Nephron (organoid): ENCODE measurements at regions not wholly inside any gene's neighbourhood (a gene's known extent, or its start where the extent isn't known, plus 50 kb on each side); places are given as distances from the start of the nearest gene placed in this dataset.
A peak's percentile ranks its signal among the peaks of the same experiment; 100 is the strongest.

Source experiments
- H3K27ac Mint-ChIP-seq, 3 experiments: 2 replicates each; pipeline ENCODE4 v1.8.0; 2020; ENCODE audit warnings: mixed read lengths in 3 of 3, mild to moderate bottlenecking in 2 of 3, moderate library complexity in 1 of 3
- H3K27me3 Mint-ChIP-seq: 2 replicates; pipeline ENCODE4 v1.8.0; 2021; ENCODE audit warnings: low read depth, mild to moderate bottlenecking, moderate library complexity, mixed read lengths
- H3K36me3 Mint-ChIP-seq: 2 replicates; pipeline ENCODE4 v1.8.0; 2020; ENCODE audit warnings: low read depth, mixed read lengths
- H3K4me1 Mint-ChIP-seq: 2 replicates; pipeline ENCODE4 v1.8.0; 2020; ENCODE audit warnings: mixed read lengths
- H3K4me3 Mint-ChIP-seq, 3 experiments: 2 replicates each; pipeline ENCODE4 v1.8.0; 2020; ENCODE audit warnings: mild to moderate bottlenecking in 3 of 3, mixed read lengths in 3 of 3, moderate library complexity in 2 of 3
- H3K9me3 Mint-ChIP-seq: 2 replicates; pipeline ENCODE4 v1.8.0; 2020; ENCODE audit warnings: mixed read lengths
- CTCF ChIP-seq, 3 experiments: fragments of 200-600 bp; sonication (generic); IDR thresholded peaks; one replicate each; pipeline ENCODE4 v1.5.0; 2021; ENCODE audit warnings: antibody characterized with exemption in 3 of 3; ENCODE audit not compliant: unreplicated experiment in 3 of 3

GRCh38 chr22:27408068-27408467, 393.5 kb downstream of the MN1 start:
- Mint-ChIP-seq H3K36me3 (no peaks in the 10 kb centered on the region), H3K27ac (peak overlapping the region in 1 of 3 experiments; percentile 34), H3K9me3 (no peaks in the 10 kb centered on the region), H3K4me1 (peaks cover 14% of the 10 kb centered on the region), H3K4me3 (no peak overlapping the region), H3K27me3 (peaks cover 30% of the 10 kb centered on the region)
- TF ChIP-seq CTCF (IDR thresholded peaks at IDR 0.05; ENCODE audit: unreplicated experiment in 3 of 3): no peak

- Mint-ChIP-seq H3K27me3 (peaks cover 34% of the 10 kb centered on the region), H3K36me3 (no peaks in the 10 kb centered on the region), H3K4me1 (peaks cover 14% of the 10 kb centered on the region), H3K9me3 (no peaks in the 10 kb centered on the region), H3K4me3 (no peak overlapping the region), H3K27ac (peak overlapping the region in 2 of 3 experiments; percentile 20 to 45)
- TF ChIP-seq CTCF (IDR thresholded peaks at IDR 0.05; ENCODE audit: unreplicated experiment in 3 of 3): no peak
These were observed 392.3 kb downstream of the MN1 start for GRCh38 chr22:27409299-27409698.

- H3K9me3 Mint-ChIP-seq: no peaks in the 10 kb centered on the region
These were observed 388.6 kb downstream of the MN1 start for GRCh38 chr22:27412866-27413445.

GRCh38 chr22:27413702-27414101, 387.9 kb downstream of the MN1 start:
- no peaks in the 10 kb centered on the region for H3K9me3 Mint-ChIP-seq
- H3K4me1 Mint-ChIP-seq: peaks cover 37% of the 10 kb centered on the region
- H3K36me3 Mint-ChIP-seq: no peaks in the 10 kb centered on the region
- H3K27ac Mint-ChIP-seq: peak overlapping the region in 1 of 3 experiments; percentile 88
- TF ChIP-seq CTCF (IDR thresholded peaks at IDR 0.05; ENCODE audit: unreplicated experiment in 3 of 3): no peak
- H3K27me3 Mint-ChIP-seq: peaks cover 35% of the 10 kb centered on the region
- H3K4me3 Mint-ChIP-seq: no peak overlapping the region

More at GRCh38 chr22:27412866-27413445, 388.6 kb downstream of the MN1 start:
- Mint-ChIP-seq H3K36me3 (no peaks in the 10 kb centered on the region), H3K4me1 (peaks cover 32% of the 10 kb centered on the region), H3K4me3 (no peak overlapping the region), H3K27me3 (peaks cover 38% of the 10 kb centered on the region), H3K27ac (peak overlapping the region in 1 of 3 experiments; percentile 63)
- TF ChIP-seq CTCF (IDR thresholded peaks at IDR 0.05; ENCODE audit: unreplicated experiment in 3 of 3): no peak

- TF ChIP-seq CTCF (IDR thresholded peaks at IDR 0.05; ENCODE audit: unreplicated experiment in 3 of 3): no peak
- H3K27me3 Mint-ChIP-seq: peaks cover 28% of the 10 kb centered on the region
- H3K4me3 Mint-ChIP-seq: peak overlapping the region; percentile 19 to 41 (median 26)
- peaks cover 53% of the 10 kb centered on the region for H3K4me1 Mint-ChIP-seq
- H3K36me3 Mint-ChIP-seq: no peaks in the 10 kb centered on the region
- no peaks in the 10 kb centered on the region for H3K9me3 Mint-ChIP-seq
- peak overlapping the region; percentile 47 to 71 (median 66) for H3K27ac Mint-ChIP-seq
These were observed 384.8 kb downstream of the MN1 start for GRCh38 chr22:27416511-27417420.
